ENCODE measurements at regions not wholly inside any gene's neighbourhood (a gene's known extent, or its start where the extent isn't known, plus 50 kb on each side); places are given as distances from the start of the nearest gene placed in this dataset.

DNA sequence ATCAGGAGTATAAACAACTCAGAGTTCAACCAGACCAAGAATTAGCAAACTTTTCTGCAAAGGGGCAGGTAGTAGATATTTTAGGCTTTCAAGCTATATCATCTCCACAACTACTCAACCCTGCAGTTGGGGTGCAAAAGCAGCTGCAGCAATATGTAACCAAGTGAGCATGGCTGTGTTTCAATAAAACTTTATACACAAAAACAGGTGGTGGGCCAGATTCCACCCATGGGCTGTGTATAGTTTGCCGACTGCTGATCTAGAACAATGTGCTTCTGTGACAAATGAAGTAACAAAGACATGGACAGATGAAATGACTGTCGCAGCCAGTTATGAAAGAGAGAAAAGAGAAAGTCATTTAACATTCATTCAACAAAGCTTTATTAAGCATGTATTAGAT lies 77.1 kb upstream of the DRD2 start:
- Histone ChIP-seq H3F3A (ENCODE audit: low read depth) (no peaks in the 10 kb centered on the region), H3K9me3 (ENCODE audit: insufficient read depth, low read depth, low read length) (no peaks in the 10 kb centered on the region), H4K20me1 (ENCODE audit: insufficient read depth, low read length, poor library complexity, severe bottlenecking) (no peaks in the 10 kb centered on the region), H3K9ac (ENCODE audit: low read depth, low read length, poor library complexity, severe bottlenecking) (no peak overlapping the region), H3K4me1 (ENCODE audit: insufficient read depth, low read length, poor library complexity, severe bottlenecking) (no peaks in the 10 kb centered on the region), H3K4me2 (ENCODE audit: low read depth, low read length, poor library complexity, severe bottlenecking) (no peak overlapping the region), H3K79me2 (ENCODE audit: insufficient read depth, low read length) (no peaks in the 10 kb centered on the region), H3K36me3 (ENCODE audit: insufficient read depth, low read length) (no peaks in the 10 kb centered on the region), H3K27me3 (ENCODE audit: insufficient read depth, low read length, poor library complexity, severe bottlenecking) (no peaks in the 10 kb centered on the region), H3K4me3 (ENCODE audit: low read length, poor library complexity, severe bottlenecking) (no peak overlapping the region), H3K9me2 (replicated peaks; ENCODE audit: low read depth, low read length) (no peaks in the 10 kb centered on the region), H2AFZ (ENCODE audit: low read length) (no peak overlapping the region)
- TF ChIP-seq, protein P1, sequence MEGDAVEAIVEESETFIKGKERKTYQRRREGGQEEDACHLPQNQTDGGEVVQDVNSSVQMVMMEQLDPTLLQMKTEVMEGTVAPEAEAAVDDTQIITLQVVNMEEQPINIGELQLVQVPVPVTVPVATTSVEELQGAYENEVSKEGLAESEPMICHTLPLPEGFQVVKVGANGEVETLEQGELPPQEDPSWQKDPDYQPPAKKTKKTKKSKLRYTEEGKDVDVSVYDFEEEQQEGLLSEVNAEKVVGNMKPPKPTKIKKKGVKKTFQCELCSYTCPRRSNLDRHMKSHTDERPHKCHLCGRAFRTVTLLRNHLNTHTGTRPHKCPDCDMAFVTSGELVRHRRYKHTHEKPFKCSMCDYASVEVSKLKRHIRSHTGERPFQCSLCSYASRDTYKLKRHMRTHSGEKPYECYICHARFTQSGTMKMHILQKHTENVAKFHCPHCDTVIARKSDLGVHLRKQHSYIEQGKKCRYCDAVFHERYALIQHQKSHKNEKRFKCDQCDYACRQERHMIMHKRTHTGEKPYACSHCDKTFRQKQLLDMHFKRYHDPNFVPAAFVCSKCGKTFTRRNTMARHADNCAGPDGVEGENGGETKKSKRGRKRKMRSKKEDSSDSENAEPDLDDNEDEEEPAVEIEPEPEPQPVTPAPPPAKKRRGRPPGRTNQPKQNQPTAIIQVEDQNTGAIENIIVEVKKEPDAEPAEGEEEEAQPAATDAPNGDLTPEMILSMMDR (conservative IDR thresholded peaks at IDR 0.05; ENCODE audit: low read length) = no peak
- TF ChIP-seq EZH2phosphoT487 (IDR thresholded peaks at IDR 0.05; ENCODE audit: borderline replicate concordance) = no peak

DNA sequence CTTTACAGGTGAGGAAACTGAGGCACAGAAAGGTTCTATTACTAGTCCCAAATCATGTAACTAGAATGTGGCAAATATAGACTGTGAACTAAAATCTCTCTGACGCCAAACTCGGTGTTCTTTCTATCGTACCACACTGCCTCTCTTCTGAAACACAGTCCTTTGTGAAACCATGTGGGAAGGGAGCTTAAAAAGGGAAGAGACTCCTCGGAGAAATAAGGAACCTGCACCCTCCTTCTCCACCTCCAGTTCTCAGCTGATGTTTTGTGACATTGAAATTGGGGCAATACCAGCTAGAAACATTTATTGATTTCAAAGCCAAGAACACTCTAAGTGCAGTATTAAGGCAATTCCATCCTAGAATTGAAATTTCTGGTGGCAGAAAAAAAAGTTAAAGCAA lies 76.4 kb upstream of the DRD2 start:
- Histone ChIP-seq H4K20me1 (ENCODE audit: insufficient read depth, low read length, poor library complexity, severe bottlenecking) (no peaks in the 10 kb centered on the region), H2AFZ (ENCODE audit: low read length) (no peak overlapping the region), H3K27me3 (ENCODE audit: insufficient read depth, low read length, poor library complexity, severe bottlenecking) (no peaks in the 10 kb centered on the region), H3F3A (ENCODE audit: low read depth) (no peaks in the 10 kb centered on the region), H3K9ac (ENCODE audit: low read depth, low read length, poor library complexity, severe bottlenecking) (no peak overlapping the region), H3K9me2 (replicated peaks; ENCODE audit: low read depth, low read length) (no peaks in the 10 kb centered on the region), H3K4me3 (ENCODE audit: low read length, poor library complexity, severe bottlenecking) (no peak overlapping the region), H3K4me2 (ENCODE audit: low read depth, low read length, poor library complexity, severe bottlenecking) (no peak overlapping the region), H3K36me3 (ENCODE audit: insufficient read depth, low read length) (no peaks in the 10 kb centered on the region), H3K4me1 (ENCODE audit: insufficient read depth, low read length, poor library complexity, severe bottlenecking) (no peaks in the 10 kb centered on the region), H3K9me3 (ENCODE audit: insufficient read depth, low read depth, low read length) (no peaks in the 10 kb centered on the region), H3K79me2 (ENCODE audit: insufficient read depth, low read length) (no peaks in the 10 kb centered on the region)
- TF ChIP-seq, protein P1 (conservative IDR thresholded peaks at IDR 0.05; ENCODE audit: low read length) = no peak

GRCh38 chr11:113549611-113550578 lies 74.7 kb upstream of the DRD2 start:
- TF ChIP-seq, protein P1 (conservative IDR thresholded peaks at IDR 0.05; ENCODE audit: low read length) = no peak
- no peak for TF ChIP-seq EZH2phosphoT487 (IDR thresholded peaks at IDR 0.05; ENCODE audit: borderline replicate concordance)
- Histone ChIP-seq H3K79me2 (ENCODE audit: insufficient read depth, low read length) (no peaks in the 10 kb centered on the region), H3K4me1 (ENCODE audit: insufficient read depth, low read length, poor library complexity, severe bottlenecking) (no peaks in the 10 kb centered on the region), H3F3A (ENCODE audit: low read depth) (no peaks in the 10 kb centered on the region), H3K9me2 (replicated peaks; ENCODE audit: low read depth, low read length) (no peaks in the 10 kb centered on the region), H4K20me1 (ENCODE audit: insufficient read depth, low read length, poor library complexity, severe bottlenecking) (no peaks in the 10 kb centered on the region), H3K4me2 (ENCODE audit: low read depth, low read length, poor library complexity, severe bottlenecking) (no peak overlapping the region), H3K36me3 (ENCODE audit: insufficient read depth, low read length) (no peaks in the 10 kb centered on the region), H3K9ac (ENCODE audit: low read depth, low read length, poor library complexity, severe bottlenecking) (no peak overlapping the region), H3K9me3 (ENCODE audit: insufficient read depth, low read depth, low read length) (no peaks in the 10 kb centered on the region), H2AFZ (ENCODE audit: low read length) (no peak overlapping the region), H3K4me3 (ENCODE audit: low read length, poor library complexity, severe bottlenecking) (no peak overlapping the region), H3K27me3 (ENCODE audit: insufficient read depth, low read length, poor library complexity, severe bottlenecking) (no peaks in the 10 kb centered on the region)

All from Loucy (cell line).